Astrocyte of the cerebellum (primary cell): ENCODE measurements at regions not wholly inside any gene's neighbourhood (a gene's known extent, or its start where the extent isn't known, plus 50 kb on each side); places are given as distances from the start of the nearest gene placed in this dataset.
A peak's percentile ranks its signal among the peaks of the same experiment; 100 is the strongest.

ENCODE experiments used
- DNase-seq: peaks from one replicate; pipeline ENCODE4 v3.0.0-alpha.2; 2011; ENCODE audit warnings: low read depth
- H3K4me3 ChIP-seq: 2 replicates; pipeline ENCODE4 v1.5.1; 2011; ENCODE audit warnings: mild to moderate bottlenecking, low read depth, low read length, moderate library complexity
- in situ Hi-C: cut with HindIII; loops from 2 replicates; pipeline ENCODE4 v1.10.0; 2017; ENCODE audit warnings: low sequenced_read_pairs
- TF ChIP-seq, protein P1 (sequence below): IDR thresholded peaks from 2 replicates; pipeline ENCODE4 v1.5.1; 2012; ENCODE audit warnings: low read length, low read depth, moderate library complexity, mild to moderate bottlenecking; ENCODE audit errors: missing control alignments

DNA sequence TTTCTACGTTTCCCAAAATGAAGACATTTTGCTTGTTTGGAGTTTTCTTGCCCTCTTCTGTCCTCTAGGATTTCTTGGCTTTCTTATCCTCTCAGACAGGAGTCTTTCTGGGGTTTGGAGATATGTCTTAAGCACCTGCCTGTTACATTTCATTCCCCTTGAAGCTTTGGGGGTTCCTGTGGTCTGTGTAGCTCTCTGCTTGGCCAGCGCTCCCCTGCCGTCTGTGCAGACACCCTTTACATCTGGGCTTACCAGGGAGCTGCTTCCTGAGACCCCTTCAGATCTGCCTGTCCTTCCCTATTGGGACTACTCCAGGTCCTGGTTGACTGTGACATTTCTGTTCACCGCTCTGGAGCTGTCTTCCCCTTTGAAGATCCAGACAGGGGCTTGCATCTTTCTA, 171.9 kb upstream of the CSF3R start:
- in situ Hi-C loops = no loop called here
- DNase-seq = no peak
- H3K4me3 ChIP-seq = no peak overlapping the region
- TF ChIP-seq, protein P1, sequence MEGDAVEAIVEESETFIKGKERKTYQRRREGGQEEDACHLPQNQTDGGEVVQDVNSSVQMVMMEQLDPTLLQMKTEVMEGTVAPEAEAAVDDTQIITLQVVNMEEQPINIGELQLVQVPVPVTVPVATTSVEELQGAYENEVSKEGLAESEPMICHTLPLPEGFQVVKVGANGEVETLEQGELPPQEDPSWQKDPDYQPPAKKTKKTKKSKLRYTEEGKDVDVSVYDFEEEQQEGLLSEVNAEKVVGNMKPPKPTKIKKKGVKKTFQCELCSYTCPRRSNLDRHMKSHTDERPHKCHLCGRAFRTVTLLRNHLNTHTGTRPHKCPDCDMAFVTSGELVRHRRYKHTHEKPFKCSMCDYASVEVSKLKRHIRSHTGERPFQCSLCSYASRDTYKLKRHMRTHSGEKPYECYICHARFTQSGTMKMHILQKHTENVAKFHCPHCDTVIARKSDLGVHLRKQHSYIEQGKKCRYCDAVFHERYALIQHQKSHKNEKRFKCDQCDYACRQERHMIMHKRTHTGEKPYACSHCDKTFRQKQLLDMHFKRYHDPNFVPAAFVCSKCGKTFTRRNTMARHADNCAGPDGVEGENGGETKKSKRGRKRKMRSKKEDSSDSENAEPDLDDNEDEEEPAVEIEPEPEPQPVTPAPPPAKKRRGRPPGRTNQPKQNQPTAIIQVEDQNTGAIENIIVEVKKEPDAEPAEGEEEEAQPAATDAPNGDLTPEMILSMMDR = no peak

DNA sequence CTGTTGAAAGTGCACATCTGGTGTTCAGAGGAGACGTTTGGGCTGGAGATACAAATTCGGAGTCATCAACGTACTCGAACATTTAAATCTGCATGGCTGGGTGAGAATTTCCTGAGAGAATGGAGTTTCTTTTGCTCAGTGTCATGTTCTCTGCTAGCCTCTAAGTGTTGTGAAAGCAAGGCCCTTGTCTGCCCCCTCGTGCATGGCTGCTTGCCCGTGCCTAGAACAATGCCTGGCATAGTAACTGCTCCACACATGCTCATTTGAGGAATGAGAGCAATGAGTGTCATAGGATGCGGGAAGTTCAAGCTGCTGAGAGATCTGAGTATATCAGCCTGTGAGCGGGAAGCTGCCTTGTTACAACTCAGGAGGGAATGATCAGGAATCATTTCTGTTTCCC, 171.1 kb upstream of the CSF3R start:
- in situ Hi-C loops = no loop called here
- TF ChIP-seq, protein P1 = no peak
- H3K4me3 ChIP-seq = no peak overlapping the region
- no peak for DNase-seq

DNA sequence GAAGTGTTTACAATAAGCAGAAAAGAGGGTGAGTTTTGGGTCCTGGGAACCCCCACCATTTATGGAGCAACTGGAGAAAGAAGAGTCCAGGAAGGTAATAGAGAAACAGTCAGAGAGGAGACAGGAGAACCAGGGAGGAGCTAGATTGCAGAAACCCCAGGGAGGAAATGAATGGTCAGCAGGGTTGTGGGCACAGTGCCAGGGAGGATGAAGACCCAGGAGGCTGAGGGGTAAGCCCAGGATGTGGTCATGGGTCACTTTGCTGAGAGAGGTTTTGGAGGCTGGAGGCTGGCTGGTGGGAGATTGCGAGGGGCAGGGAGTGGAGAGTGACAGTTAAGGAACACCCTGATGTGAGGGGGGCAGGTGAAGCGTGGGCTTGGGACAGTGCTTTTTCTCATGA, 169.9 kb upstream of the CSF3R start:
- in situ Hi-C loops = no loop called here
- TF ChIP-seq, protein P1 = no peak
- DNase-seq = no peak
- no peak overlapping the region for H3K4me3 ChIP-seq

DNA sequence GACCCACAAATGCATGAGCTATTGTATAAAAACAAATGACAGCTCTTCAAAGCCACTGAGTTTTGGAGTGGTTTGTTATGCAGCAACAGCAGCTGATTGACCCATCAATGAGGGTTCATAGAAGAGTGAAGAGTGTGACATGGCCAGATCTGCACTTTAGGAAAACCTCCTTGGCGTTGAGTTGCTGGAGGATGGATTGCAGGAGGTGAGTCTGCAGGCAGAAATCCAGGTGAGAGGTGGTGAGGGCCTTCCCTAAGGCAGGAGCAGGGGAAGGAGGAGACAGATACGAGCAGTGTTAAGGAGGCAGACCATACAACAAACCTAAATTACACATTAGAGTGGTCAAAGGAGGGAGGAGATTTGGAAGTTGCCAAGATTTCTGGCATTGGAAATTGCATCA, 169.3 kb upstream of the CSF3R start:
- TF ChIP-seq, protein P1 = no peak
- no peak overlapping the region for H3K4me3 ChIP-seq
- in situ Hi-C loops = no loop called here
- no peak for DNase-seq

DNA sequence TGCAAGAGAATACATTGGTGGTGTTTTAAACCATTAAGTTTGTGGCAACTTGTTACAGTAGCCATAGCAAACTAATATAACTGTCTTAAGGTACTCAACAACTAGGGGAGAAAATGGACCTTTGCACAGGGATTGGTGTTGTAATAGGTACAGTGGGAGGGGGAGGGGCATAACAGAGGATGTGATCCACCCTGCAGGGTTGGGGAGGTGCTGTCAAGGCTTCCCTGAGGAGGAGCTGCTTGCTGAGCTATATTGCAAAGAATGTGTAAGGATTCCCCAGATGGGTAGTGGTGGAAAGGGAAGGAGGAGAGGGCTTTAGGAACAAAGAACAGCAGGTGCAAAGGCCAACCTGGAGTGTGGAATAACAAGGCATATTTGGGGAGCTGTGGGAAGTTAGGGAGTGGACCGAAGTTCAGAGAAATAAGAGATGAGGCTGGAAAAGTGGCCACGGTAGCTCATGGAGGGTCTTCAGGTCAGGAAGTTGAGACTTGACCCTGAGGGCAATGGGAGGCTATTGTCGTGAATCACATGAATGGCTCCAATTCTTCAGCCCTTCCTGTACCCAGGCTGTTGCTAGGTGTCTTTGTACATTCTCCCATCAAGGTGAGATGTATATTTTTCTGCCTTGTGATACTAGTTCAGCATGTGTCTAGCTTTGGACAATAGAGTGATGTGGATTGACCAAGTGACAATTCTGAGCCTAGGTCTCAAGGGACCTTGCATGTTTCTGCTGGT, 168.6 kb upstream of the CSF3R start:
- DNase-seq = no peak
- TF ChIP-seq, protein P1 = no peak
- no peak overlapping the region for H3K4me3 ChIP-seq
- in situ Hi-C loops = no loop called here

DNA sequence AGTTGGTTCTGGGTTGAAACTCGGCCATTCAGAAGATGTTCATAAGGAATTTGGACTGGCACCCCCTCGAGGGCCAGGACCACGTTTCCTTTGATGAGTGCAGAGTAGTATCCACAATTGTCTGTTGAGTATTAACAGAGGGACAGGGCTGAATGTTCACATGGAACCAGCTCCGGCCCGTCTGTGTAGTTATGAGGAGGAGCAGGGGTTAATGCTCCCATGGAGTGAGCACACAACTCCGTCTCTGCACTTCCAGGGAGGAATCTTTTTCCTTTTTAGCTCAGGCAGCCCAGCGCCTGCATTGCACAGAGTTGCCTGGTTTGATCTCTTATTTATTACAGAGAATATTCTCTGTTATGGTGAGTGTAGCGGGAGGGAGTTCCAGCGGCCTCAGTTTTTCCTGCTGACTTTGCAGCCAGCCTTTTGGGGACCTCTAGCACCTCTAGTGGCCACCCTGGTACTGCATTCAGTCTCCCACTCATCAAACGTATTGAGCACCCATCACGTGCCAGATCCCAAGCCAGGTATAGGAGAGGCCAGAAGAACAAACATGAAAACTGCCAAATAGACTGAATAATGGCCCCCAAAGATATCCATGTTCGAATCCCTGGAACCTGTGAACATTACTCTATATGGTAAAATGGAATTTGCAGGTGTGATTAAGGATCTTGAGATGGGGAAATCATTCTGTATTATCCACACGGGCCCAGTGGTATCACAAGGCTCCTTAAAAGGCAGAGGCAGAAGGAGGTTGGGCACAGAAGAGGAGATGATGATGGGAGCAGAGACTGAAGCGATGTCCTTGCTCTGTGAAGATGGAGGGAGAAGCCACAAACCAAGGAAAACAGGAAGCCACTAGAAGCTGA, 167.7 kb upstream of the CSF3R start:
- in situ Hi-C loops = no loop called here
- TF ChIP-seq, protein P1 = peak; percentile 95
- no peak overlapping the region for H3K4me3 ChIP-seq
- DNase-seq = peak; percentile 13
